A549 (cell line): ENCODE measurements at regions not wholly inside any gene's neighbourhood (a gene's known extent, or its start where the extent isn't known, plus 50 kb on each side); places are given as distances from the start of the nearest gene placed in this dataset.
A peak's percentile ranks its signal among the peaks of the same experiment; 100 is the strongest.
"Not testable (repeated sequence)": the region's sequence is repeated elsewhere in the genome, so short reads cannot be mapped to it uniquely, and the experiment has no call there.

Experiments
- ATAC-seq, 2 experiments: fragments of 200-7000 bp in 1 of 2; fragments of >200 bp in 1 of 2; cut with Nextera tagmentation in 1 of 2; cut with Tn5 transposase in 1 of 2; 3 replicates each; pipeline versions ENCODE4 v1.8.0 to v1.9.1; 2018 to 2020; ENCODE audit warnings: mild to moderate bottlenecking in 1 of 2, moderate library complexity in 1 of 2
- CTCF ChIA-PET: fragments of 300-600 bp; sonication (Branson Sonifier 250); formaldehyde crosslinking; extraction: SDS; loops from one replicate; lab custom pipeline; 2021; ENCODE audit warnings: antibody characterized with exemption, inconsistent platforms; lab: Yijun Ruan, JAX
- POLR2A ChIA-PET: fragments of 350-600 bp; formaldehyde crosslinking; extraction: SDS; loops from one replicate; lab custom pipeline; 2021; ENCODE audit warnings: antibody characterized with exemption, inconsistent platforms; lab: Yijun Ruan, JAX
- DNase-seq, 2 experiments: peaks; one replicate each; pipeline versions ENCODE4 v3.0.0 to v3.0.0-alpha.2; 2011 to 2016; ENCODE audit warnings: low read depth in 1 of 2, low spot score in 1 of 2
- FAIRE-seq: peaks from 2 replicates; lab custom pipeline; 2011; peaks lifted over from hg19 to GRCh38; lab: Jason Lieb, UNC
- H3K27ac ChIP-seq, 2 experiments: fragments of >200 bp; sonication (Bioruptor Twin); formaldehyde crosslinking; 3 replicates each; pipeline ENCODE4 v1.5.1; 2016 to 2017
- H3K4me1 ChIP-seq: fragments of >200 bp; sonication (Bioruptor Twin); formaldehyde crosslinking; 3 replicates; pipeline ENCODE4 v1.6.1; 2016
- H3K4me2 ChIP-seq: fragments of >200 bp; sonication (Bioruptor Twin); formaldehyde crosslinking; 3 replicates; pipeline ENCODE4 v1.6.1; 2016
- H3K4me3 ChIP-seq: fragments of >200 bp; sonication (Bioruptor Twin); formaldehyde crosslinking; 3 replicates; pipeline ENCODE4 v1.5.1; 2016
- H3K9me3 ChIP-seq: fragments of >200 bp; sonication (Bioruptor Twin); formaldehyde crosslinking; 3 replicates; pipeline ENCODE4 v1.6.1; 2016
- BCL3 ChIP-seq: fragments of >200 bp; sonication (Bioruptor Twin); formaldehyde crosslinking; IDR thresholded peaks from 3 replicates; pipeline ENCODE4 v1.6.1; 2016
- BHLHE40 ChIP-seq: IDR thresholded peaks from 2 replicates; pipeline ENCODE4 v1.6.1; 2012; ENCODE audit warnings: low read depth, low read length, inconsistent platforms
- CBX2 ChIP-seq: fragments of 200-600 bp; sonication (generic); IDR thresholded peaks from 2 replicates; pipeline ENCODE4 v1.6.1; 2016; ENCODE audit warnings: low read depth, mild to moderate bottlenecking, borderline replicate concordance
- CBX8 ChIP-seq: fragments of 200-600 bp; sonication (generic); IDR thresholded peaks from 2 replicates; pipeline ENCODE4 v1.6.1; 2016
- CEBPB ChIP-seq, 2 experiments: fragments of >200 bp in 1 of 2; sonication (Bioruptor Twin) in 1 of 2; formaldehyde crosslinking in 1 of 2; IDR thresholded peaks; 2 replicates each; pipeline ENCODE4 v1.6.1; 2012 to 2016
- CHD4 ChIP-seq: fragments of 200-600 bp; sonication (generic); IDR thresholded peaks from 2 replicates; pipeline ENCODE4 v1.6.1; 2016; ENCODE audit warnings: antibody characterized with exemption, mild to moderate bottlenecking, borderline replicate concordance
- EHMT2 ChIP-seq: fragments of 200-600 bp; sonication (generic); IDR thresholded peaks from 2 replicates; pipeline ENCODE4 v1.6.1; 2016; ENCODE audit warnings: antibody characterized with exemption, low read depth, mild to moderate bottlenecking, moderate library complexity
- EP300 ChIP-seq, 2 experiments: fragments of >200 bp; sonication (Bioruptor Twin); formaldehyde crosslinking; IDR thresholded peaks; 2 replicates in 1 of 2; 3 replicates in 1 of 2; pipeline ENCODE4 v1.6.1; 2016 to 2017
- FOSL2 ChIP-seq, 2 experiments: fragments of 450-650 bp in 1 of 2; fragments of >200 bp in 1 of 2; sonication (Bioruptor Twin) in 1 of 2; formaldehyde crosslinking; IDR thresholded peaks; 2 replicates each; pipeline versions ENCODE4 v1.5.0 to v1.6.1; 2016 to 2020; ENCODE audit warnings: mild to moderate bottlenecking in 1 of 2, moderate library complexity in 1 of 2
- GATA3 ChIP-seq: IDR thresholded peaks from 2 replicates; pipeline ENCODE4 v1.6.1; 2012; ENCODE audit warnings: borderline replicate concordance
- HDAC2 ChIP-seq: fragments of 200-600 bp; sonication (generic); IDR thresholded peaks from 2 replicates; pipeline ENCODE4 v1.6.1; 2016
- HEYL ChIP-seq: fragments of 250-450 bp; sonication (Bioruptor Pico); IDR thresholded peaks from 2 replicates; pipeline ENCODE4 v1.8.0; 2021; ENCODE audit warnings: mild to moderate bottlenecking, moderate library complexity
- HOXA7 ChIP-seq: fragments of 250-450 bp; sonication (Bioruptor Pico); IDR thresholded peaks from 2 replicates; pipeline ENCODE4 v1.5.0; 2020; ENCODE audit warnings: mild to moderate bottlenecking, moderate library complexity
- HOXB13 ChIP-seq: fragments of 250-450 bp; sonication (Bioruptor Pico); IDR thresholded peaks from 2 replicates; pipeline ENCODE4 v1.5.0; 2020; ENCODE audit warnings: low read depth, mild to moderate bottlenecking, moderate library complexity
- JUN ChIP-seq, 2 experiments: fragments of >200 bp; sonication (Bioruptor Twin); formaldehyde crosslinking; IDR thresholded peaks; 2 replicates in 1 of 2; 3 replicates in 1 of 2; pipeline ENCODE4 v1.6.1; 2016 to 2017
- JUNB ChIP-seq: fragments of >200 bp; sonication (Bioruptor Twin); formaldehyde crosslinking; IDR thresholded peaks from 2 replicates; pipeline ENCODE4 v1.6.1; 2016
- MYC ChIP-seq: IDR thresholded peaks from 2 replicates; pipeline ENCODE4 v1.6.1; 2012; ENCODE audit warnings: mild to moderate bottlenecking, inconsistent platforms, low read length, improper control_type of control experiment, borderline replicate concordance
- NFE2L2 ChIP-seq: fragments of 150-350 bp; conservative IDR thresholded peaks from 2 replicates; pipeline ENCODE4 v1.6.1; 2014; ENCODE audit warnings: low read length
- NR3C1 ChIP-seq: fragments of >200 bp; sonication (Bioruptor Twin); formaldehyde crosslinking; IDR thresholded peaks from 3 replicates; pipeline ENCODE4 v1.6.1; 2017
- PHF8 ChIP-seq: fragments of 200-600 bp; sonication (generic); IDR thresholded peaks from 2 replicates; pipeline ENCODE4 v1.6.1; 2016; ENCODE audit warnings: low read depth, mild to moderate bottlenecking, antibody characterized with exemption, moderate library complexity, borderline replicate concordance
- POLR2AphosphoS2 ChIP-seq: conservative IDR thresholded peaks from 2 replicates; pipeline ENCODE4 v1.6.1; 2012; ENCODE audit warnings: low read length, improper control_type of control experiment, inconsistent platforms
- RAD21 ChIP-seq, 2 experiments: fragments of >200 bp in 1 of 2; sonication (Bioruptor Twin) in 1 of 2; formaldehyde crosslinking in 1 of 2; IDR thresholded peaks in 1 of 2; conservative IDR thresholded peaks in 1 of 2; 2 replicates in 1 of 2; 3 replicates in 1 of 2; pipeline ENCODE4 v1.6.1; 2012 to 2018; ENCODE audit warnings: inconsistent platforms in 1 of 2
- RFX5 ChIP-seq: fragments of 450-650 bp; IDR thresholded peaks from 2 replicates; pipeline ENCODE4 v1.7.1; 2014; ENCODE audit warnings: antibody characterized with exemption, mild to moderate bottlenecking, moderate library complexity
- TFCP2L1 ChIP-seq: fragments of 250-450 bp; sonication (Bioruptor Pico); IDR thresholded peaks from 2 replicates; pipeline ENCODE4 v1.5.0; 2021; ENCODE audit warnings: mild to moderate bottlenecking
- TP53 ChIP-seq: fragments of 250-450 bp; sonication (Bioruptor Pico); IDR thresholded peaks from 2 replicates; pipeline ENCODE4 v1.5.0; 2021; ENCODE audit warnings: mild to moderate bottlenecking, moderate library complexity
- ZFP36 ChIP-seq: fragments of 450-650 bp; IDR thresholded peaks from 2 replicates; pipeline ENCODE4 v1.6.1; 2014; ENCODE audit warnings: borderline replicate concordance; ENCODE audit not compliant: partially characterized antibody
- WGBS: methylation state at CpG from one replicate; pipeline ENCODE4 v1.1.6; 2017; ENCODE audit errors: missing lambda C conversion rate; 5-methylcytosine and 5-hydroxymethylcytosine counted together

GRCh38 chr5:102106599-102106998 is 189.5 kb downstream of the SLCO4C1 start (continued):
- TF ChIP-seq RFX5, result no peak
- TF ChIP-seq MYC, result no peak
- no peak for TF ChIP-seq CHD4
- no peak for TF ChIP-seq RAD21 (conservative IDR thresholded peaks at IDR 0.05 in 1 of 2, IDR thresholded peaks at IDR 0.05 in 1 of 2)
- TF ChIP-seq HEYL, result no peak
- TF ChIP-seq FOSL2 (IDR thresholded peaks at IDR 0.05), result no peak
- no peak for TF ChIP-seq FOSL2 (CRISPR knock-in tag; IDR thresholded peaks at IDR 0.05)

GRCh38 chr5:102099766-102100331 is 196.2 kb downstream of the SLCO4C1 start:
- Histone ChIP-seq H3K9me3 (no peaks in the 10 kb centered on the region), H3K4me1 (no peaks in the 10 kb centered on the region), H3K27ac (no peak overlapping the region), H3K4me2 (no peak overlapping the region), H3K4me3 (no peak overlapping the region)
- ChIA-PET CTCF (interaction anchor here (0.8 kb wide), 1 partner anchor 10 kb away, joined by 3 read pairs; no protein-coding TSS in a partner anchor), POLR2A (no interaction called here)
- FAIRE-seq, result no peak
- ATAC-seq, result no peak
- 31% methylated on average over 9 of the region's 9 CpGs for WGBS
- DNase-seq, result no peak
- TF ChIP-seq TP53 (CRISPR knock-in tag) (no peak), NR3C1 (no peak), MYC (no peak), CBX2 (no peak), POLR2AphosphoS2 (no peak), CBX8 (no peak), GATA3 (no peak), PHF8 (no peak), TFCP2L1 (CRISPR knock-in tag) (no peak)
- TF ChIP-seq, all 56 proteins: peak for 0

GRCh38 chr5:102099083-102099482 is 197.0 kb downstream of the SLCO4C1 start:
- CTCF ChIA-PET, result interaction anchor here (0.8 kb wide), 1 partner anchor 10 kb away, joined by 3 read pairs; no protein-coding TSS in a partner anchor
- H3K9me3 ChIP-seq, H3K4me3 ChIP-seq, H3K4me1 ChIP-seq, H3K27ac ChIP-seq, DNase-seq, H3K4me2 ChIP-seq, POLR2A ChIA-PET, ATAC-seq, FAIRE-seq: not testable (repeated sequence)
- 50% methylated on average over 6 of the region's 6 CpGs for WGBS

GRCh38 chr5:102098606-102099005 is 197.5 kb downstream of the SLCO4C1 start:
- 36% methylated on average over 3 of the region's 3 CpGs for WGBS
- H3K4me3 ChIP-seq, H3K4me2 ChIP-seq, H3K27ac ChIP-seq, CTCF ChIA-PET, H3K9me3 ChIP-seq, FAIRE-seq, ATAC-seq, POLR2A ChIA-PET, DNase-seq, H3K4me1 ChIP-seq: not testable (repeated sequence)

GRCh38 chr5:102090770-102091169 is 205.3 kb downstream of the SLCO4C1 start:
- Histone ChIP-seq H3K9me3 (no peaks in the 10 kb centered on the region), H3K4me3 (no peak overlapping the region), H3K4me2 (no peak overlapping the region)
- FAIRE-seq, result no peak
- TF ChIP-seq RAD21 (conservative IDR thresholded peaks at IDR 0.05 in 1 of 2, IDR thresholded peaks at IDR 0.05 in 1 of 2), result peak in 1 of 2 experiments; percentile 22; a peak in 1 of 5 replicates
- TF ChIP-seq EP300 (IDR thresholded peaks at IDR 0.05), result no peak
- TF ChIP-seq, all 56 proteins: peak for 1
- Histone ChIP-seq H3K27ac (no peak overlapping the region), H3K4me1 (no peaks in the 10 kb centered on the region)
- POLR2A ChIA-PET, result no interaction called here
- CTCF ChIA-PET, result interaction anchor here (1.2 kb wide), 1 partner anchor 12 kb away, joined by 6 read pairs; no protein-coding TSS in a partner anchor
- ATAC-seq, result peak in 1 of 2 experiments; percentile 76; a peak in 3 of 6 replicates
- DNase-seq, result peak in 1 of 2 experiments; percentile 31

- no peak overlapping the region for H3K27ac ChIP-seq
- no peak for FAIRE-seq
- H3K9me3 ChIP-seq, result no peaks in the 10 kb centered on the region
- H3K4me3 ChIP-seq, result no peak overlapping the region
- H3K4me2 ChIP-seq, result no peak overlapping the region
- ATAC-seq, result no peak
- no peaks in the 10 kb centered on the region for H3K4me1 ChIP-seq
- POLR2A ChIA-PET, result no interaction called here
- CTCF ChIA-PET, result interaction anchor here (1.2 kb wide), 1 partner anchor 11 kb away, joined by 6 read pairs; no protein-coding TSS in a partner anchor
- DNase-seq, result no peak
- WGBS, result 21% methylated on average over 2 of the region's 2 CpGs
- TF ChIP-seq ZFP36 (no peak), NFE2L2 (no peak), BHLHE40 (no peak), HDAC2 (no peak), BCL3 (no peak), JUNB (no peak), TFCP2L1 (CRISPR knock-in tag) (no peak), FOSL2 (IDR thresholded peaks at IDR 0.05) (no peak), FOSL2 (CRISPR knock-in tag; IDR thresholded peaks at IDR 0.05) (no peak), MYC (no peak), PHF8 (no peak), GATA3 (no peak), HOXA7 (CRISPR knock-in tag) (no peak), JUN (IDR thresholded peaks at IDR 0.05) (no peak), HOXB13 (CRISPR knock-in tag) (no peak), EHMT2 (no peak), CEBPB (IDR thresholded peaks at IDR 0.05) (no peak)
Measured at GRCh38 chr5:102089883-102090282, 206.2 kb downstream of the SLCO4C1 start.
